ENCODE measurements at regions not wholly inside any gene's neighbourhood (a gene's known extent, or its start where the extent isn't known, plus 50 kb on each side); places are given as distances from the start of the nearest gene placed in this dataset.

GRCh38 chr4:171629182-171629581, 184.0 kb upstream of the GALNTL6 start:
- Mint-ChIP-seq H3K9me3 (ENCODE audit: low read depth) (peaks cover 10% of the 10 kb centered on the region), H3K4me1 (ENCODE audit: low read depth) (no peaks in the 10 kb centered on the region), H3K27me3 (ENCODE audit: low read depth) (no peaks in the 10 kb centered on the region), H3K27ac (ENCODE audit: unreplicated experiment) (no peak overlapping the region), H3K36me3 (ENCODE audit: low read depth) (no peaks in the 10 kb centered on the region), H3K4me3 (ENCODE audit: unreplicated experiment) (no peak overlapping the region)
- no peak for DNase-seq (ENCODE audit: low spot score)
- TF ChIP-seq CTCF (IDR thresholded peaks at IDR 0.05), result no peak

- no peak for TF ChIP-seq CTCF (IDR thresholded peaks at IDR 0.05)
- Mint-ChIP-seq H3K27ac (ENCODE audit: unreplicated experiment) (no peak overlapping the region), H3K4me1 (ENCODE audit: low read depth) (no peaks in the 10 kb centered on the region), H3K36me3 (ENCODE audit: low read depth) (no peaks in the 10 kb centered on the region), H3K4me3 (ENCODE audit: unreplicated experiment) (no peak overlapping the region), H3K9me3 (ENCODE audit: low read depth) (no peaks in the 10 kb centered on the region), H3K27me3 (ENCODE audit: low read depth) (no peaks in the 10 kb centered on the region)
- DNase-seq (ENCODE audit: low spot score), result no peak
Observed at GRCh38 chr4:171626554-171626953, 186.7 kb upstream of the GALNTL6 start.

- no peak for TF ChIP-seq CTCF (IDR thresholded peaks at IDR 0.05)
- H3K4me1 Mint-ChIP-seq (ENCODE audit: low read depth), result no peaks in the 10 kb centered on the region
- peaks cover 4% of the 10 kb centered on the region for H3K9me3 Mint-ChIP-seq (ENCODE audit: low read depth)
- H3K27me3 Mint-ChIP-seq (ENCODE audit: low read depth), result no peaks in the 10 kb centered on the region
- H3K27ac Mint-ChIP-seq (ENCODE audit: unreplicated experiment), result no peak overlapping the region
- H3K4me3 Mint-ChIP-seq (ENCODE audit: unreplicated experiment), result no peak overlapping the region
- no peaks in the 10 kb centered on the region for H3K36me3 Mint-ChIP-seq (ENCODE audit: low read depth)
- DNase-seq (ENCODE audit: low spot score), result no peak
Observed at GRCh38 chr4:171622729-171623128, 190.5 kb upstream of the GALNTL6 start.

GRCh38 chr4:171621646-171622045, 191.6 kb upstream of the GALNTL6 start:
- DNase-seq (ENCODE audit: low spot score), result no peak
- TF ChIP-seq CTCF (IDR thresholded peaks at IDR 0.05), result no peak
- Mint-ChIP-seq H3K4me1 (ENCODE audit: low read depth) (no peaks in the 10 kb centered on the region), H3K9me3 (ENCODE audit: low read depth) (peaks cover 5% of the 10 kb centered on the region), H3K27me3 (ENCODE audit: low read depth) (no peaks in the 10 kb centered on the region), H3K4me3 (ENCODE audit: unreplicated experiment) (no peak overlapping the region), H3K27ac (ENCODE audit: unreplicated experiment) (no peak overlapping the region), H3K36me3 (ENCODE audit: low read depth) (no peaks in the 10 kb centered on the region)

GRCh38 chr4:171612907-171613306, 200.3 kb upstream of the GALNTL6 start:
- TF ChIP-seq CTCF (IDR thresholded peaks at IDR 0.05), result no peak
- Mint-ChIP-seq H3K9me3 (ENCODE audit: low read depth) (peaks cover 3% of the 10 kb centered on the region), H3K36me3 (ENCODE audit: low read depth) (no peaks in the 10 kb centered on the region), H3K27ac (ENCODE audit: unreplicated experiment) (no peak overlapping the region), H3K4me1 (ENCODE audit: low read depth) (no peaks in the 10 kb centered on the region), H3K27me3 (ENCODE audit: low read depth) (peaks cover 12% of the 10 kb centered on the region), H3K4me3 (ENCODE audit: unreplicated experiment) (no peak overlapping the region)
- DNase-seq (ENCODE audit: low spot score), result no peak

Measured in chondrocyte (in vitro differentiated cells).